Gastrocnemius medialis (tissue), 4 donors: ENCODE measurements at regions not wholly inside any gene's neighbourhood (a gene's known extent, or its start where the extent isn't known, plus 50 kb on each side); places are given as distances from the start of the nearest gene placed in this dataset.

Experiments used
- CTCF ChIP-seq, 5 experiments: fragments of 450-650 bp in 3 of 5; fragments of 200-600 bp in 2 of 5; sonication (generic) in 2 of 5; IDR thresholded peaks in 4 of 5; conservative IDR thresholded peaks in 1 of 5; 1 replicate in 4 of 5; 2 replicates in 1 of 5; pipeline ENCODE4 v1.5.1; 2016 to 2019; ENCODE audit warnings: antibody characterized with exemption in 5 of 5, mild to moderate bottlenecking in 3 of 5, moderate library complexity in 3 of 5
- POLR2A ChIP-seq, 2 donors: fragments of 450-650 bp; IDR thresholded peaks; one replicate each; pipeline ENCODE4 v1.6.1; 2017; ENCODE audit warnings: antibody characterized with exemption in 2 of 2, mild to moderate bottlenecking in 2 of 2, moderate library complexity in 2 of 2

- TF ChIP-seq CTCF (IDR thresholded peaks at IDR 0.05 in 4 of 5, conservative IDR thresholded peaks at IDR 0.05 in 1 of 5) (no peak), POLR2A (IDR thresholded peaks at IDR 0.05) (no peak)
These were observed 328.1 kb upstream of the ARID1B start for GRCh38 chr6:156449128-156449527.
